HG03575 (cell line): ENCODE measurements at regions not wholly inside any gene's neighbourhood (a gene's known extent, or its start where the extent isn't known, plus 50 kb on each side); places are given as distances from the start of the nearest gene placed in this dataset.
"Not testable (repeated sequence)": the region's sequence is repeated elsewhere in the genome, so short reads cannot be mapped to it uniquely, and the experiment has no call there.

Experiments used
- ATAC-seq: cut with Tn5 transposase; IDR thresholded peaks from one replicate; pipeline ENCODE4 v1.9.1; 2021; ENCODE audit not compliant: unreplicated experiment, insufficient number of reproducible peaks, low FRiP score; ENCODE audit errors: extremely low read depth

DNA sequence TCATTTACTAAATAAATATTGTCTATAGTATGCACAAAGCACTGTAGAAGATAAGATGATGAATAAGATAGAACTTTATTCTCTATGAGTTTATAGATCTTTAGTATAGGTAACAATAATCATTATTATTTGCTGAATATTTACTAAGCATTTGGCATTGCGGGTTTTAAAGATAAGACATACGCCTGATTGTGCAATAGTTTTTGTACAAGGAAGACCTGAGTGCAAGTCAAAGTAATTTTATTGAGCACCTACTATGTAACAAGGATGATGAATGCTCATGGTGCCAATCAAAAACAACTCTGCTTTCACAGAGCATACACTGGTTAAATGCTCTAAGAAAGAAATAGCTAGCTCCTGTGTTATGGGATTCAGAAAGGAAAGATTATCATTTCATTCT lies 1461.7 kb upstream of the FLRT2 start:
- ATAC-seq: no peak

DNA sequence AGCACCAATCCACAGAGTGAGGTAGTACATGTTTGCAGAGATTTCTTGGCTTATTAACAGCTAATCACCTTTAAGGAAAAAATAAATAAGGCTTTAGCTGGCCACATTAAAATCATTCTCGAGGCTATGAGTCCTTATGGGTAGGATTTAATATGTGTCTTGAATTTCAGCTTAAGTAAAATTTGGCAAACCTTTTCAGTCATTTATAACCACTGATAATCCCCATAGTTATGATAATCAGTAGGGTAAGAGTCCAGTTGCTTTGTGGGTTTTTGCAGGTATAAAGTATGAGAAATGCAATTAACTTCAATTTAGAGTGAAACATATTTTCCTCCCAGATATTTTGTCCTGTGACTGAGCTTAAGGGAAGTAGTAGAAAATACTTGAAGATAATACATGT lies 1458.9 kb upstream of the FLRT2 start:
- no peak for ATAC-seq

DNA sequence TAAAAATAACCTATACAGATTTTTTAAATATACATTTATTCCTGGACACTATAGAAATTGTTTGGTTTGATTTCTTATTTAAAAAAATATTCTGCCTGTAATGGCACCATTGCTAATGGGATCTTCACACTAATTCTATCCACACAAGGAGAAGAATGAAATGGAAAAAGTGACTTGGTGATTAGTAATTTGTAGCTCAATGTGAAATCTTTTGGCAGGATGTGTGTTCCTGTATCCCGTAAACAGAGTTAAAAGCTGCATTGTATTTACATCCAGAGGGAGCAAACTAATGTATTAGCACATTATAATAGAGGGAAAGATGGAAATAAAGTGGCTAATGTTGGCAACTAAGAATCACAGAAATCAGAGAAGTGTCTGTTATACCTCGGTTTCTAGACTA lies 1455.3 kb upstream of the FLRT2 start:
- no peak for ATAC-seq

DNA sequence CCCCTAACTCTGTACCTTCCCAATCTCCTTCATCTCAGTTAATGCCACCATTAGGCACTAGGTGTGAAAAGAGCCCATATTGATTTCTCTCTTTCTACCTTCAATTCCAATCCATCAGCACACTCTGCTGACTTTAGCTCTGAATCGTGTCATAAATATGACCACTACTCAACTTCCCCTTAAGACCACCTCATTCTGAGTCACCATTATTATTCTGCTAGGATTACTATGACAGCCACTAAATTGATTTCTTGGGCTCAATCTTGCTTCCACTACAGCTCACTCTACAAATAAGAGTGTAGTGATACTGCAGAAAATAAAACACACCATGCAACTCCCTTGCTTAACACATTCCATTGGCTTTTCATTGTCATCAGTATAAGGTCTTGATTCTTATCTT lies 1449.0 kb upstream of the FLRT2 start:
- ATAC-seq: no peak

DNA sequence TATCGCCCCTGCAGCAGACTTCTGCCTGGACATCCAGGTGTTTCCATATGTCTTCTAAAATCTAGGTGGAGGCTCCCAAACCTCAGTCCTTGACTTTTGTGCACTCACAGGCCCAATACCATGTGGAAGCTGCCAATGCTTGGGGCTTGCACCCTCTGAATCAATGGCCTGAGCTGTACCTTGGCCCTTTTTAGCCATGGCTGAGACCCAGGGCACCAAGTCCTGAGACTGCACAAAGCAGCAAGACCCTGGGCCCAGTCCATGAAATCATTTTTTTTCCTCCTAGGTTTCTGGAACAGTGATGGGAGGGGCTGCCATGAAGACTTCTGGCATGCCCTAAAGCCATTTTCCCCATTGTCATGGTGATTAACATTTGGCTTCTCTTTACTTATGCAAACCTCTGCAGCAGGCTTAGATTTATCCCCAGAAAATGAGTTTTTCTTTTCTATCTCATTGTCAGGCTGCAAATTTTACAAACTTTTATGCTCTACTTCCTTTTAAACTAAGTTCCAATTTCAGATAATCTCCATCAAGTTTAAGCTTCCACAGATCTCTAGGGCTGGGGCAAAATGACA lies 1445.8 kb upstream of the FLRT2 start:
- no peak for ATAC-seq

DNA sequence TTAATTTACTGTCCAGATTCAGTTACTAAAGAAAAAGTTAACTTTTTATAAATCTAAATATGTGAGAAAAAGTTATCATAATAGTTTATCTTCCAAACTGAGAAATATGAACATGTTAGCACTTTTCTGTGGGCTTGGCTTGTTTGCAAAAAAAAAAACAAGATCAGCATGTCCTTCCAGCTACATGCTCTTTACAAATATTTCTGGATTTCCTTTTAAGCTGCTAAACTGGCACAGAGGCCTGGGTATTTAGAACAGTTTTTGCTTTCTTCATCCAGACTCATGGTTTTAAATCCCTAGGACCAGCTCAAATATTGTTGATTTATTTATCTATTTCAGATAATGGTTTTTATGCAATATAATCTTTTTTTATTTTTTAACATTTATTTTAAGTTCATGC lies 1444.5 kb upstream of the FLRT2 start:
- no peak for ATAC-seq

DNA sequence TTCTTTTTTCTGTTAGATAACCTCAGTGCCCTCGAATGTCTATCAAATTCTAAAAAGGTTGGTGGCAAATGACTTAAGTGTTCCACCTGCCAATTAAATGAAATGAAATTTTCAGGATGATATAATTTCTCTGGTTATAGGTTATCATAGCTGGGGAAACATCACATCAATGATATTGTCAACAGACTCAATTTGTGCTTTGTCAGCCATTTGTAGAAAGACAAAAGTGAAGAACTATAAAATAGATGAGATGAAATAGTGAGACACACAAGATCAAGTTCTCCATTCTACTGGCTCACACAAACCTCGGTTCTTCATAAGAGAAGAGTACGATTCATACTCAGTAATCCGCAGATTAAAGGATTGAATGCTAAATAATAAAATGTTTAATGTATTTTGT lies 1443.2 kb upstream of the FLRT2 start:
- ATAC-seq: no peak

DNA sequence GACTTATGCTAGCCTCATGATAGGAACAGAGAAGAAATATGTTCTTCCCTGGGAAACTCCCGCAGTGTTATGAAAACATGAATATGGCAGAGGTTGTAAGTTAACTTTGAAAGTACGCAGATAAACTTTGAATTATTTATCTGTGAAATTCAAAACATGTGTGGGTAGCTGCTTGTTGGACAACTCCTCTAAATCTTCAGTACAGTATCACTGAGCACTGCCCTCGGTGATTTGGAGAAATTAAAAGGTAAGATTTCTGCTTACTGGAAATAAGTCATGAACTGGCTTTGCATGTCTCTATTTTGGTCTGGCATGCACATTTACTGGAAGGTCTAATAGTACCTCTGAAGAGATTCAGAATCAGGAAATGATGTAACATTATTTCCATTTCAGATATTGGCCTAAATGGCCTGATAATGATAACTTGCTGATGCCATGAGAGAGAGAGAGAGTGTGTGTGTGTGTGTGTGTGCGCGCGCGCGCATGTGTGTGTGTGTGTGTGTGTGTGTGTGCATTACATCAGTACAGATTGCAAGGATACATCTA lies 1441.9 kb upstream of the FLRT2 start:
- no peak for ATAC-seq

DNA sequence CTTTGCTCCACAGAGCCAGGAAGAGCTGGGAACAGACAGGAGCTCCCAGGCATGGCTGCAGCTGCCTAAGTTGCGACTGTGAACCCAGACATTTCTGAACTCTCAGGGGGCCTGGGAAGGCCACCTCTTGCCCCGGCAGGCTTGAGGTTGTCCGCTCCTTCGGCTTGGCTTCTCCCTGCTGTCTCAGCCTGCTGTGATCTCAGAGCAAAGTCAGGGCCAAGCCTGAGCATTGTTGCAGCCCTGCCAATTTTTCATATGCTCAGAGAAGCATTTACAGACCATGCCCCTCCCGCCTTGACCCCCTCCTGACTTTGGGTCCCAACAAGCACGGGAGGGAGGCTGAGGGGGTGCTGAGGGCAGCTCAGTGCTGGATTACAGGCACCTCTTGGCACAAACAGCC lies 1439.1 kb upstream of the FLRT2 start:
- ATAC-seq: no peak

DNA sequence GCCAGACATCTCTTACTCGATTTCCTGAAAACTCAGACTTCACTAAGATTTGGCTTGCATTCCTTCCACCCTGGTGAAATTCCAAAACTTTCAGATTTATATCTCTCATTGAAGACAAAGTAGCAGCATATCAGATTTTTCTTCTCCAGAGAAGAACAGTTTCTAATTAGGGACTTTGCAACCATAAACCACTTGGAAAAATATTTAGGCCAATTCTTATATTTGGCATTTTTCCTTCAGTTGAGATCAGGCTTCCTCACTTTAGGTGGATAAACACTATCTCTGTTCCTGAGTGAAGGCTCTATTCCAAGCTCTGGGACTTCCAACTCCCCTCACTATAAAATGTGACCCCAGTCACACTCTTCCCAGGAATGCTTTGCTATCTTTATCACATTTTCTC lies 1434.3 kb upstream of the FLRT2 start:
- ATAC-seq: no peak

DNA sequence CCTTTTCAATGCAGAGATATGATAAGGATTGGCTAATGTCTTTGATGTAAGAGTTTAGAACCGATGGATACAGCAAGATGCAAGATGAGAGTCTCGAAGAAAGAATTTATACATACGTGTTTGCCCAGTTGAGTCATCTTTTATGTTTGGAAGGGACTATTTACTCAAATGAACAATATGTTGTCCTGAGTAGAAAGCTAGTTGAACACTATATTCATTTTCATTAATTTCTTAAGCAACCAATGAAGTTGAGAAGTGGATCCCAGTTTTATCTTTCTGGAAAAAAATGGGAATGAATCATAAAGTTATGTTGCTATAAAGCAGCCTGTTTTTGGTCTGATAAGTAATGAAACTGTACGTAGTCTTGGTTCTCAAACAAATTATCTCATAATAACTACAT lies 1431.7 kb upstream of the FLRT2 start:
- ATAC-seq: no peak

DNA sequence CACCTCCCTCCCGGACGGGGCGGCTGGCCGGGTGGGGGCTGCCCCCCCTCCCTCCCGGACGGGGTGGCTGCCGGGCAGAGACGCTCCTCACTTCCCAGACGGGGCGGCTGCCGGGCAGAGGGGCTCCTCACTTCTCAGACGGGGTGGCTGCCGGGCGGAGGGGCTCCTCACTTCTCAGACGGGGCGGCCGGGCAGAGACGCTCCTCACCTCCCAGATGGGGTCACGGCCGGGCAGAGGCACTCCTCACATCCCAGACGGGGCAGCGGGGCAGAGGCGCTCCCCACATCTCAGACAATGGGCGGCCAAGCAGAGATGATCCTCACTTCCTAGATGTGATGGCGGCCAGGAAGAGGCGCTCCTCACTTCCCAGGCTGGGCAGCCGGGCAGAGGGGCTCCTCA lies 1430.4 kb upstream of the FLRT2 start:
- ATAC-seq: not testable (repeated sequence)

DNA sequence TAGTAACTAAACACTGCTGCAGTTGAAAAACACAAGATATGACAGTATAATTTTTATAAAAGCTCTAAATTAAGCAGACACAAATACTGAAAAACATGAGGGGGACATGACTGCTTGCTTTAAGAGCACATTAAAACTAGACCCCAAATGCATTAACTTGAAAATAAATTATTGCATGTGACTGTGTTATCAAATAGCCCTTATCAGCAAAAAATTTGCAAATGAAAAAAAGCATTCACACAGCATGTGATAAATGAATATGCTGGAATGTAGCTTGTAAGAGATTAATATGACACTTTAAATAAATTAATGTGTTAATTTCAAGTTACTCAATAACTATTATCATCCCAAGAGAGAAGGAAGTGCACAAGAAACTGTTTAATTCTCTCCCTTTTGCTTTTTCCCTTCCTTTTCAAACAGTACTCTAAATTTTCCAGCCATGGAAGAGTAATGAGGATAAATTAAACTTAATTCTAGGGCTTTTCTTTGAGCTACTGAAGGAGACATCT lies 1422.1 kb upstream of the FLRT2 start:
- no peak for ATAC-seq

DNA sequence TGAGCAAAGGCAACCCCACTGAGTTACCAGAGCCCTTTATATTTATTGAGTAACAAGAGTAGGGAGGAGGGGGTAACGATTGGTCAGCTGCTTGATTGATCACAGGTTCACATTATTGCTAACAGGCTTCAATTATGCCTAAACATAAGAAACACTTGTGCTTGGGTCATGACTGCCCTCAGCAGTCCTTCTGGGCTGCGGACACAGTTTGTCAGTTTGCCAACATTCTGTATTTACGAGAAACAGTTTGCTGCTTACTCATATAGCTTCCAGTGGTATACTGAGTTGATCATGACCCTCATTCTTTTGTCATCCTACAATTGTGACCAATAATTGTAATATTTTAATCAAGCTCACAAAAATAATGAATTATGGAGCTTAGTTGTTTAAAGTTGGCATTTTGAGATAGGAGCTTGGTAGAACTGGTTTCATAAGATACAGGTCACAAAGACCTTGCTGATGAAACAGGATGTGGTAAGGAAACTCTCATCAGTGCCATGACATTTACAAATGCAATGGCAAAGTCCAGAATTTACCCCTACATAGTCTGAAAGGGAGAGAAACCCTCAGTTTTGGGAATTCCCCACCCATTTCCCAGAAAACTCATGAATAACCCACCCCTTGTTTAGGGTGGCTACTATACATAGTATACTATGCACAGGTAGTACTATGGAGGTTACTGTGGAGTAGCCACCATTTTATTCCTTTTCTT lies 1421.0 kb upstream of the FLRT2 start:
- no peak for ATAC-seq

DNA sequence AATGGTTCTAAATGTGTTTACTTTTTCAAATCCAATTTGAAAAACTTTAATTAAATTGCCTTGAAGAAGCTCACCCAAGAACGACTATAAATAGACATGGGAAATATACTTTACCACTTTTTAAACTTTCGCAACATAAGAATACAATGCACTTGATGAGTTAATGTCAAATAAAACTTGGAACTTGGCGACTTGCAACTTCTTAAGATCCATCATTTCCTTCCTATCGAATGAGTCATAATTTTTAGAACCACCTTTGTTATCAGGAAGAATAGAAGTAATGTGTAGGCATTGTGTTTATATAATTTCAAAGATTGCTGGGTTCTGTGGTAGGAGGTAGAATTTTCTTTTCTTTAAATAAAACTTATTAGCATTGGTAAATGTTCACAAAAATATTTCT lies 1417.4 kb upstream of the FLRT2 start:
- ATAC-seq: no peak

DNA sequence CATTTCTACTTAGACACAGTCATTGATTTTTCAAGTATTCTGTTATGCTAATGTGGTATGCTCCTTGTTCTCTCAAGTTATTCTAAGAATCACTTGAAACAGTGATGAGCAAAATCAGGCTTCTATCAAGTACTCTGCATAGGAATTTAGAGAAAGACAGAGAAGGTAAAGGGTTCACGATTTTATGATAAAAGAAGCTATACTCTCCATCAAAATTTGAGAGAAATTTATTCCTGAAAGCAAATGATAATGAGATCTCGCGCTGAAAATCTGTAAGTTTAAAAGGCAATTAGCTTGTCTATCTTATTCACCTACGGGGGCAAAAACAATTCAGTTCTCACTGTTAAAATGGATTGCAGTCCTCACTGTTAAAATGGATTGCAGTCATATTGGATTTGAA lies 1404.3 kb upstream of the FLRT2 start:
- ATAC-seq: no peak

DNA sequence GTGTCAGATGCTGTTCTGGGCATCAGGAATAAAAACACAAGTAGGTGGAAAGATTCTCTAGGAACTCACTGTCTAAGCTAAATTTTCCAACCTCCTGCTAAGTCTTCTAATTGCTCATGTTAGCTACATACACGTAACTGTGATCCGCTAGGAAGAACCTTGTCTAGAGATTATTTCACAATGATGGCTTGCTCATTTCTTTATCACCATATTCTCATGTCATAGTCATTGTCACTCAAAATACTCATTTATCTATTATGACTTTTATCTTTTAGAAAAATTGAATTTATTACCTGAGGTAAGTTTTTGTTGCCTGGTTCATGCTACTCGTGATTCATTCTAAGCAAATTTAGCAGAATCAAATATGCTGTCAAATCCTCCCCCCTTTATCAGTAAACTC lies 1402.4 kb upstream of the FLRT2 start:
- ATAC-seq: no peak

DNA sequence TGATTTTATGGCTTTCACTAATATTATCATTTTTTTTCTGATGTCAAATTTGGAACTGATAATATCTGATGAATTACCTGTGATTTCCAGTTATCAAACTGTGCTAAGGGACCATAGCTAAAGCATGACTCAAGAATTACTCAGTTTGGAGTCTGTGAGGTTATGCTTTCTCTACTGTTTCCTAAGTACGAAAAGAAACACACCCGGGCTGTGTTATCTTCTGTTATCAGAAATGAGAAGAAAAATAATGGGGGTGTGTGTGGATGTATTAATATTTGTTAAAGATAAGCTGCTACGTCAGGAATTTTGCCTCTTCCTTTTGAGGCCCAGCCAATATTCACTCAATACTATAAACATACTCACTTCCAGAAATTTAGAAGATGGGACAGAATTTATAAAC lies 1401.9 kb upstream of the FLRT2 start:
- no peak for ATAC-seq

DNA sequence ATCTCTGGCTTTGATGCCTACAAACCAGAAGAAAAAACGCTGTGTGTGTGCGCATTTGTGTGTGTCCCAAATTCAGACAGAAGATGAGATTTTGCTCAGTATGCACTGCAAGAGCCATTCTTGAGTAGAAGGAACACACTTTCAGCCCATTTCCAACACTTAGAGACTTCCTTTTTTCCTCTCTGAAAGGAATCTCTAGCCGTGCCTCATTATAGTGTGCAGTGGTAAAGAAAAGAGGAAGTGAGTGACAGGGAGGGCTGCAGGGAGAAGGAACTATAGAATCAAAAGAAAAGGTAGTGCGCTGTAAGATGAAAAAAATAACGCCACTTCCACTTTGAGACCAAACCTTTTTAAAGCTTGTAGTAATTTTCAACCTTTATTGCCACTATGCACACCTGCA lies 1400.9 kb upstream of the FLRT2 start:
- ATAC-seq: no peak

DNA sequence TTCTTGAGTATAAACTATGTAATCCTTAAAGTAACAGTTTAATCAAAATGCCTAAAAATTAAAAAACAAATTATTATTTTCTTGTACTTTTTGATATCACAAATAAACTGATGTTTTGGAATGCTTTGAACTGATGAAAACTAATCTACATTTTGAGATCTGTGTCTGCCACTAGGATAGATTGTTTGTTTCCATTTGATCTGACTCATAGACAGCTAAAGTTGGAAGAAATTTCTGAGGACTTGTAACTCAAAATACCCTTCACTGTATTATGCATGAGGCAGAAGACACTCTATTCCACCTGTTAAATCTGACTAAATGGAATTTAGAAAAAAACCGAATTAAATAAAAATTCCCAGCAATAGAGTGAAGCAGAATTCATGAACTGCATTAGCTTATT lies 1400.0 kb upstream of the FLRT2 start:
- no peak for ATAC-seq

DNA sequence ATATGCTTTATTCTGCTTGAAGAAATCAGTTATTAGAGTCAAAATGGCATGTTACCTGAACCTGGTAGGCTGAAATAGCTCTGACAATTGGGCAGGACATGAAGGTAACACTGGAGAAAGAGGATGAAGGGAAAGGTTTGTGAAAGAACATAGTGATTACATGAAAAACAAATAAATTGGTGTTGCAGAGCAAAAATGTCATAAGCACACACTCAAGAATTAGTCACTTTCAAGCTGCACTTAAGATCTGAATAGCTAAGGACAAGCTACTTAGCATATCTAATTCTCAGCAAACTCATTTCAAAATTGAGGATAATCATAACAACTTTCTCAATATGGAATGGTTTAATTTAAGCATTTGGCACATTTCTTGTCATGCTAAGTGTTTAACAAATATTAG lies 1398.0 kb upstream of the FLRT2 start:
- ATAC-seq: no peak
